ENCODE measurements at regions not wholly inside any gene's neighbourhood (a gene's known extent, or its start where the extent isn't known, plus 50 kb on each side); places are given as distances from the start of the nearest gene placed in this dataset.

DNA sequence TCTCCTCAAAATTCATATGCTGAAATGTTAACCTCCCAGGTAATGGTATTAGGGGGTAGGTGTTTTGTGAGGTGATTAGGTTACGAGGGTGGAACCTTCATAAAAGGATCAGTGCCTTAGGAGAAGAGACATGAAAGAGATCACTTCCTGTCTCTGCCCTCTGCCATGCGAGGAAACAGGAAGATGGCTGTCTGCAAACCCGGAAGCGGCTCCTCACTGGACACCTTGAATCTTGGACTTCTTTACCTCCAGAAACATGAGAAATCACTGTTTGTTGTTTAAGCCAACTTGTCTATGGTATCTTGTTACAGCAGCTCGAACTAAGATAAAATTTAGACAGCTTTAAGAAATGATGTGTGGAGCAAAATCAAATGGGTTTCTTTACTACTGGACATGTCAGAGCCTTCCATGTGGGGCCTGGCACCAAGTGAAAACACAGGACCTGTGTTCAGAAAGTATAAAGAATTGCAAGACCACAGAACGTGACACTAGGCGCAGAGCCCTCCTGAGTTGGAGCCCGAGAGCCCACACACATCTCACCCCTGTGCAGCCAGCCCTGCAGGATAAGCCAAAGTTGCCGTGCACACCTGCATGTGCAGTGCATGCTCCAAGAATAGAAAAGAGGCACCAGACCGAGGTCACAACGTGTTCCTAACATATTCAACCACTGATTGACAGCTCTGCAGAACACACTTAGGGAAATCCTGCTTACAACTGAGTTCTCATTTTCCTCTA lies 112.5 kb upstream of the UQCRFS1 start:
- no peak for TF ChIP-seq POLR2A (IDR thresholded peaks at IDR 0.05)
- TF ChIP-seq, protein P1, sequence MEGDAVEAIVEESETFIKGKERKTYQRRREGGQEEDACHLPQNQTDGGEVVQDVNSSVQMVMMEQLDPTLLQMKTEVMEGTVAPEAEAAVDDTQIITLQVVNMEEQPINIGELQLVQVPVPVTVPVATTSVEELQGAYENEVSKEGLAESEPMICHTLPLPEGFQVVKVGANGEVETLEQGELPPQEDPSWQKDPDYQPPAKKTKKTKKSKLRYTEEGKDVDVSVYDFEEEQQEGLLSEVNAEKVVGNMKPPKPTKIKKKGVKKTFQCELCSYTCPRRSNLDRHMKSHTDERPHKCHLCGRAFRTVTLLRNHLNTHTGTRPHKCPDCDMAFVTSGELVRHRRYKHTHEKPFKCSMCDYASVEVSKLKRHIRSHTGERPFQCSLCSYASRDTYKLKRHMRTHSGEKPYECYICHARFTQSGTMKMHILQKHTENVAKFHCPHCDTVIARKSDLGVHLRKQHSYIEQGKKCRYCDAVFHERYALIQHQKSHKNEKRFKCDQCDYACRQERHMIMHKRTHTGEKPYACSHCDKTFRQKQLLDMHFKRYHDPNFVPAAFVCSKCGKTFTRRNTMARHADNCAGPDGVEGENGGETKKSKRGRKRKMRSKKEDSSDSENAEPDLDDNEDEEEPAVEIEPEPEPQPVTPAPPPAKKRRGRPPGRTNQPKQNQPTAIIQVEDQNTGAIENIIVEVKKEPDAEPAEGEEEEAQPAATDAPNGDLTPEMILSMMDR (IDR thresholded peaks at IDR 0.05) = no peak
